ENCODE measurements at regions not wholly inside any gene's neighbourhood (a gene's known extent, or its start where the extent isn't known, plus 50 kb on each side); places are given as distances from the start of the nearest gene placed in this dataset.

- CTCF ChIA-PET: no interaction called here
- Mint-ChIP-seq H3K27ac (ENCODE audit: unreplicated experiment) (no peak overlapping the region), H3K9me3 (ENCODE audit: low read depth, unreplicated experiment) (no peaks in the 10 kb centered on the region), H3K4me1 (ENCODE audit: low read depth, unreplicated experiment) (no peaks in the 10 kb centered on the region), H3K4me3 (ENCODE audit: low read depth, unreplicated experiment) (no peak overlapping the region), H3K36me3 (ENCODE audit: insufficient read depth, unreplicated experiment) (no peaks in the 10 kb centered on the region), H3K27me3 (ENCODE audit: unreplicated experiment) (no peaks in the 10 kb centered on the region)
- intact Hi-C loops (cut with micrococcal nuclease; ENCODE audit: unreplicated experiment): no loop called here
- no TSS peak for BruUV-seq (replicated peaks)
- no peak for DNase-seq
- TF ChIP-seq, protein P1, sequence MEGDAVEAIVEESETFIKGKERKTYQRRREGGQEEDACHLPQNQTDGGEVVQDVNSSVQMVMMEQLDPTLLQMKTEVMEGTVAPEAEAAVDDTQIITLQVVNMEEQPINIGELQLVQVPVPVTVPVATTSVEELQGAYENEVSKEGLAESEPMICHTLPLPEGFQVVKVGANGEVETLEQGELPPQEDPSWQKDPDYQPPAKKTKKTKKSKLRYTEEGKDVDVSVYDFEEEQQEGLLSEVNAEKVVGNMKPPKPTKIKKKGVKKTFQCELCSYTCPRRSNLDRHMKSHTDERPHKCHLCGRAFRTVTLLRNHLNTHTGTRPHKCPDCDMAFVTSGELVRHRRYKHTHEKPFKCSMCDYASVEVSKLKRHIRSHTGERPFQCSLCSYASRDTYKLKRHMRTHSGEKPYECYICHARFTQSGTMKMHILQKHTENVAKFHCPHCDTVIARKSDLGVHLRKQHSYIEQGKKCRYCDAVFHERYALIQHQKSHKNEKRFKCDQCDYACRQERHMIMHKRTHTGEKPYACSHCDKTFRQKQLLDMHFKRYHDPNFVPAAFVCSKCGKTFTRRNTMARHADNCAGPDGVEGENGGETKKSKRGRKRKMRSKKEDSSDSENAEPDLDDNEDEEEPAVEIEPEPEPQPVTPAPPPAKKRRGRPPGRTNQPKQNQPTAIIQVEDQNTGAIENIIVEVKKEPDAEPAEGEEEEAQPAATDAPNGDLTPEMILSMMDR (IDR thresholded peaks at IDR 0.05; ENCODE audit: unreplicated experiment): no peak
These were observed 95.7 kb downstream of the SLC10A2 start for GRCh38 chr13:102970542-102970941.

- CTCF ChIA-PET: no interaction called here
- no peak overlapping the region for H3K27ac Mint-ChIP-seq (ENCODE audit: unreplicated experiment)
- intact Hi-C loops (cut with micrococcal nuclease; ENCODE audit: unreplicated experiment): no loop called here
- no peaks in the 10 kb centered on the region for H3K27me3 Mint-ChIP-seq (ENCODE audit: unreplicated experiment)
- H3K4me1 Mint-ChIP-seq (ENCODE audit: low read depth, unreplicated experiment): no peaks in the 10 kb centered on the region
- DNase-seq: no peak
- no peaks in the 10 kb centered on the region for H3K9me3 Mint-ChIP-seq (ENCODE audit: low read depth, unreplicated experiment)
- TF ChIP-seq, protein P1 (IDR thresholded peaks at IDR 0.05; ENCODE audit: unreplicated experiment): no peak
- no TSS peak for BruUV-seq (replicated peaks)
- H3K4me3 Mint-ChIP-seq (ENCODE audit: low read depth, unreplicated experiment): no peak overlapping the region
- H3K36me3 Mint-ChIP-seq (ENCODE audit: insufficient read depth, unreplicated experiment): no peaks in the 10 kb centered on the region
These were observed 97.5 kb downstream of the SLC10A2 start for GRCh38 chr13:102968572-102969228.

DNA sequence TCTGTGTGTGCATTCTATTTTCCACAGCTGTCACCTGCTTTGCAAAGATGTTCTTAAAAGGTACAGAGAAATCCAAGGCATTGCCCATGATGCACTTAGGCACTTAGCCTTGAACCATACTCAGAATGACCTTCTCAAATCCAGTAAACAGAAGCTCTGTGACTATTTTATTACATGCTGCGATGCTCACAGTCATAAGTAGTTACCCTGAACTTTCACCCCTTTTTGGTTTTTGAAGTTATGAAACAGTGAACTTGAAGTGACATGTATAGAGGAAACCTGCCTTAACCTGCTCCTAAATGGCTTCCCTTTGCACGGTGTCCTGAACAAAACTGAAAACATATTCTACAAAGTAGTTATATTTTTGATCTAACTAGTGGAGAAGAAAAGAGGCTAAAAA lies 100.4 kb downstream of the SLC10A2 start:
- TF ChIP-seq, protein P1 (IDR thresholded peaks at IDR 0.05; ENCODE audit: unreplicated experiment): no peak
- no TSS peak for BruUV-seq (replicated peaks)
- DNase-seq: no peak
- Mint-ChIP-seq H3K27ac (ENCODE audit: unreplicated experiment) (no peak overlapping the region), H3K9me3 (ENCODE audit: low read depth, unreplicated experiment) (no peaks in the 10 kb centered on the region), H3K4me1 (ENCODE audit: low read depth, unreplicated experiment) (no peaks in the 10 kb centered on the region), H3K4me3 (ENCODE audit: low read depth, unreplicated experiment) (no peak overlapping the region), H3K36me3 (ENCODE audit: insufficient read depth, unreplicated experiment) (no peaks in the 10 kb centered on the region), H3K27me3 (ENCODE audit: unreplicated experiment) (no peaks in the 10 kb centered on the region)
- CTCF ChIA-PET: no interaction called here
- intact Hi-C loops (cut with micrococcal nuclease; ENCODE audit: unreplicated experiment): no loop called here

DNA sequence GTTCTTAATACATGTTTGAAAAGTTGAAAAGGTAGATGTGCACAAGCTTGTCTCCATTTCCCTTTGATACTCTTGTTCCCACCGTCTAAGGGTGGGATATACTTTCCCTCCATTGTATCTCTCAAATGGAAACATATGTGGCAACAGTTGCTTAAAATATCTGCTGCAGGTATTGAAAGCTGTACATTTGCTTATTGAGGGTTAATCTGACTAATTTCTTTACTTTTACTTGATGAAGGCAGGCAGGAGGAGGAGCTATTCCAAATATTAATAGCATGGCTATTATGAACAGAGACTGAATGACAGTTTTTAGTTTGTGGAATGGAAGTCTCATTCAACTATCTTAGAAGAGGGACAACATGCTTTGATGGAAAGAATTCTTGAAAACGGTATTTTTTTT lies 103.8 kb downstream of the SLC10A2 start:
- H3K4me3 Mint-ChIP-seq (ENCODE audit: low read depth, unreplicated experiment): no peak overlapping the region
- BruUV-seq (replicated peaks): no TSS peak
- TF ChIP-seq, protein P1 (IDR thresholded peaks at IDR 0.05; ENCODE audit: unreplicated experiment): no peak
- DNase-seq: no peak
- no peaks in the 10 kb centered on the region for H3K27me3 Mint-ChIP-seq (ENCODE audit: unreplicated experiment)
- H3K9me3 Mint-ChIP-seq (ENCODE audit: low read depth, unreplicated experiment): no peaks in the 10 kb centered on the region
- CTCF ChIA-PET: no interaction called here
- H3K27ac Mint-ChIP-seq (ENCODE audit: unreplicated experiment): no peak overlapping the region
- H3K4me1 Mint-ChIP-seq (ENCODE audit: low read depth, unreplicated experiment): no peaks in the 10 kb centered on the region
- no peaks in the 10 kb centered on the region for H3K36me3 Mint-ChIP-seq (ENCODE audit: insufficient read depth, unreplicated experiment)
- intact Hi-C loops (cut with micrococcal nuclease; ENCODE audit: unreplicated experiment): no loop called here

All from Calu3 (cell line).